ENCODE measurements at regions not wholly inside any gene's neighbourhood (a gene's known extent, or its start where the extent isn't known, plus 50 kb on each side); places are given as distances from the start of the nearest gene placed in this dataset.

- no peaks in the 10 kb centered on the region for H3K27me3 ChIP-seq (ENCODE audit: control insufficient read depth, insufficient read depth, low read length)
- TF ChIP-seq CTCF (IDR thresholded peaks at IDR 0.05) = no peak
Observed at GRCh38 chr1:244159646-244160045, 108.6 kb downstream of the ZBTB18 start.

DNA sequence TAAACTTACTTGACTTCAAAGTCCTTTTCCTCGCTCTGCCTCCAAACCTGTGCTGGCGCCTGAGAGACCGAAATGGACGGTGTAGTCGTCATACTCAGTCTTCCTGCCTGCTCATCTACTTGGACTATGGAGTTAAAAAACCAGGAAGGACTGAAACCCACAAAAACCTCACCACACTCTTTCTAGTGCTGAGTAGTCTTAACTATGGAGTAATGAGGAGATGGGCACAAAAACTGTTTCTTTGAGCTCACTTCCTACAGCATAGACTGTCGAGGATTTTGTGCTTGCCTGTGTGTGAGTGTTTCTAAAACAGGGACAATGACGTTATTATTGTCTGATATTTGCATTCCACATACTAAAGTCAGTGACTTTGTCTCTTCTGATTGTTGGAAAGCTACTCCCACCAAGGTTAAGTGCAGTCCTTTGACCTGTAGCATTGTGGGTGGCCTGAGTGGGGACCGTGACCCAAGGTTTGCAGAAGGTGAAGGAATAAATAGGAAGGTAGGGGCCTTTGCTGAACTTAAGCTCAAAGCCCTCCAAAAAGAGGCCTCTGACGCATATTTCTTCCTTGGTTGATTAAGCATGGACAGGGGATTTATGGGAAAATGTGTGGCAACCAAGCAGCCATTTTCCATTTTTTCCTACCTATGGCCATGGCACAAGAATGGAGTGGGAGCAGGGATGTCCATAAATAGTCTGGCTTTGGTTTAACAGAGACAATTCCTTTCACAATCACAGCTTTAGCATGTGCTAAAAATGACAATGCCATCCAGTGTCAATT lies 109.6 kb downstream of the ZBTB18 start:
- Histone ChIP-seq H2AFZ (no peak overlapping the region), H3K4me2 (ENCODE audit: low read length) (no peak overlapping the region), H3K9me3 (ENCODE audit: control insufficient read depth, low read length) (no peaks in the 10 kb centered on the region), H3K9ac (no peak overlapping the region), H3K4me3 (ENCODE audit: low read depth, low read length) (no peak overlapping the region), H3K79me2 (no peaks in the 10 kb centered on the region), H3K27ac (no peak overlapping the region), H3K4me1 (no peaks in the 10 kb centered on the region), H3K27me3 (ENCODE audit: control insufficient read depth, insufficient read depth, low read length) (no peaks in the 10 kb centered on the region), H3K36me3 (ENCODE audit: control insufficient read depth, insufficient read depth, low read length) (no peaks in the 10 kb centered on the region)
- TF ChIP-seq CTCF (IDR thresholded peaks at IDR 0.05) = no peak

More at GRCh38 chr1:244159646-244160045, 108.6 kb downstream of the ZBTB18 start:
- H3K36me3 ChIP-seq (ENCODE audit: control insufficient read depth, insufficient read depth, low read length) = no peaks in the 10 kb centered on the region
- no peak overlapping the region for H3K4me2 ChIP-seq (ENCODE audit: low read length)
- H3K27ac ChIP-seq = no peak overlapping the region
- no peaks in the 10 kb centered on the region for H3K4me1 ChIP-seq
- H3K9me3 ChIP-seq (ENCODE audit: control insufficient read depth, low read length) = no peaks in the 10 kb centered on the region
- no peak overlapping the region for H2AFZ ChIP-seq
- no peaks in the 10 kb centered on the region for H3K79me2 ChIP-seq
- no peak overlapping the region for H3K9ac ChIP-seq
- no peak overlapping the region for H3K4me3 ChIP-seq (ENCODE audit: low read depth, low read length)

- no peaks in the 10 kb centered on the region for H3K27me3 ChIP-seq (ENCODE audit: control insufficient read depth, insufficient read depth, low read length)
Observed at GRCh38 chr1:244161236-244161510, 110.1 kb downstream of the ZBTB18 start.

DNA sequence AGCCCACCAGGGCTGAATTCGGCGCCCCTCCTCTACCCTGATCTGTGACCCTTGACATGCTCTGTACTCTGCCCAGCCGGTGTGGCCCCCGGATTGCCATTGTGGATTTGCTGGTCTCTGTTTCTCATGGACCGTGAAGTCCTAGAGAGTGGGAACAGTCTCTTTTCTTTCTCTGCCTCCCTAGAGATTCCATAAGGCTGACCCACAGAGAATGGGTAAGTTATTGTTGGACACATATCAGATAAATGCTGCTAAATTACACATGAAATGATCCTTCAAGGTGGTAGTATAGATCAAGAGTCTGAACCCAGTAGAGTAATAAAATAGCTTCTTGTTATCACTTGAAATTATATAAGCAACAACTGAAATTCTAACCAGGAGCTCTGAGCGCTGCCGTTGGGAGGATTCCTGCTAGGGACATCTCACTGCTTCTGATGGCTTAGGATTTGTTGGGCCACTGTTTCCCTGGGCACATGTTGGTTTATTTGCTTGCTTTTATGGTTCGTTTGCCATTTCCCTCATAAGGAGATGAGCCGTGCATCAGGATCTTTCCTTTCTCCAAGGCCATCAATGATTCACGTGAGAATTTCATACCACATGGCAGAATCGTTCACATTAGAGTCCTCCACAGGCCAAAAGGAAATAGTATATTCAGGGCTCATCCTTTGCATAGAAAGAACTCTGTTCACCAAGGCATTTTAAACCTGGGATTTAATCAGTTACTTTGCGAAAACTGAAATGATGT lies 111.9 kb downstream of the ZBTB18 start:
- H3K27ac ChIP-seq = no peak overlapping the region
- no peak overlapping the region for H3K4me3 ChIP-seq (ENCODE audit: low read depth, low read length)
- H3K9ac ChIP-seq = no peak overlapping the region
- H3K27me3 ChIP-seq (ENCODE audit: control insufficient read depth, insufficient read depth, low read length) = no peaks in the 10 kb centered on the region
- H3K9me3 ChIP-seq (ENCODE audit: control insufficient read depth, low read length) = no peaks in the 10 kb centered on the region
- no peak overlapping the region for H2AFZ ChIP-seq
- TF ChIP-seq CTCF (IDR thresholded peaks at IDR 0.05) = no peak
- H3K36me3 ChIP-seq (ENCODE audit: control insufficient read depth, insufficient read depth, low read length) = no peaks in the 10 kb centered on the region
- no peak overlapping the region for H3K4me2 ChIP-seq (ENCODE audit: low read length)
- no peaks in the 10 kb centered on the region for H3K79me2 ChIP-seq
- no peaks in the 10 kb centered on the region for H3K4me1 ChIP-seq

More at GRCh38 chr1:244161236-244161510, 110.1 kb downstream of the ZBTB18 start:
- Histone ChIP-seq H3K27ac (no peak overlapping the region), H3K9ac (no peak overlapping the region), H3K9me3 (ENCODE audit: control insufficient read depth, low read length) (no peaks in the 10 kb centered on the region), H3K79me2 (no peaks in the 10 kb centered on the region), H3K36me3 (ENCODE audit: control insufficient read depth, insufficient read depth, low read length) (no peaks in the 10 kb centered on the region), H3K4me3 (ENCODE audit: low read depth, low read length) (no peak overlapping the region), H3K4me2 (ENCODE audit: low read length) (no peak overlapping the region), H3K4me1 (no peaks in the 10 kb centered on the region), H2AFZ (no peak overlapping the region)
- no peak for TF ChIP-seq CTCF (IDR thresholded peaks at IDR 0.05)
